HCT116 (cell line): ENCODE measurements at regions not wholly inside any gene's neighbourhood (a gene's known extent, or its start where the extent isn't known, plus 50 kb on each side); places are given as distances from the start of the nearest gene placed in this dataset.

ENCODE experiments used
- ATAC-seq: fragments of 200-7000 bp; cut with Tn5 transposase; 2 replicates; pipeline ENCODE4 v1.9.1; 2020; ENCODE audit warnings: mild to moderate bottlenecking, moderate library complexity
- BruUV-seq: library from RNA; stranded (reverse); fragments of 400-500 nt; replicated peaks from 2 replicates; lab custom pipeline; 2021; lab: Mats Ljungman, UMichigan
- CTCF ChIA-PET: fragments of 300-600 bp; sonication (Branson Sonifier 250); formaldehyde crosslinking; loops from one replicate; lab custom pipeline; 2021; ENCODE audit warnings: antibody characterized with exemption; lab: Charles Lee
- POLR2A ChIA-PET: fragments of 300-600, 350-600 bp; sonication (Branson Sonifier 250); formaldehyde crosslinking; loops from one replicate; lab custom pipeline; 2021; ENCODE audit warnings: antibody characterized with exemption; lab: Charles Lee
- RAD21 ChIA-PET, 2 experiments: fragments of 300-600 bp; sonication (Branson Sonifier 250); formaldehyde crosslinking; loops; one replicate each; lab custom pipeline; 2023; ENCODE audit warnings: low total read pairs in 2 of 2; ENCODE audit not compliant: uncharacterized antibody in 2 of 2, unreplicated experiment in 2 of 2, low non-redundant PET in 1 of 2; lab: Charles Lee
- DNase-seq: peaks from one replicate; pipeline ENCODE4 v3.0.0-alpha.2; 2010; ENCODE audit warnings: low read depth, low spot score
- H2AFZ ChIP-seq: fragments of 200-600 bp; shearing (Covaris generic), sonication (generic); 2 replicates; pipeline ENCODE4 v1.6.1; 2017; ENCODE audit warnings: low read depth, mixed run types, mixed read lengths, antibody characterized with exemption, low read length; ENCODE audit not compliant: poor library complexity, severe bottlenecking
- H3K27ac ChIP-seq: 2 replicates; pipeline ENCODE4 v1.5.1; 2012; ENCODE audit warnings: low read depth, low read length
- H3K27me3 ChIP-seq: fragments of 200-600 bp; sonication (generic); 2 replicates; pipeline ENCODE4 v1.6.1; 2016; ENCODE audit warnings: mixed run types, low read length, mixed read lengths; ENCODE audit not compliant: insufficient read depth
- H3K36me3 ChIP-seq, 2 experiments: fragments of 200-500 bp in 1 of 2; fragments of 200-600 bp in 1 of 2; sonication (Bioruptor generic) in 1 of 2; sonication (generic) in 1 of 2; 2 replicates each; pipeline versions ENCODE4 v1.5.1 to v1.6.1; 2014 to 2016; ENCODE audit warnings: low read length in 2 of 2, inconsistent platforms in 1 of 2, mixed read lengths in 1 of 2, mixed run types in 1 of 2; ENCODE audit not compliant: insufficient read depth in 2 of 2, control insufficient read depth in 1 of 2
- H3K4me1 ChIP-seq, 2 experiments: fragments of 200-600 bp in 1 of 2; sonication (generic) in 1 of 2; 2 replicates each; pipeline versions ENCODE4 v1.5.1 to v1.6.1; 2012 to 2017; ENCODE audit warnings: low read length in 2 of 2, inconsistent platforms in 1 of 2, mild to moderate bottlenecking in 1 of 2, mixed read lengths in 1 of 2, mixed run types in 1 of 2, moderate library complexity in 1 of 2; ENCODE audit not compliant: insufficient read depth in 2 of 2, control insufficient read depth in 1 of 2
- H3K4me2 ChIP-seq: fragments of 200-600 bp; sonication (generic); 2 replicates; pipeline ENCODE4 v1.6.1; 2017; ENCODE audit warnings: mixed run types, low read length, mixed read lengths
- H3K4me3 ChIP-seq, 2 experiments: fragments of 200-600 bp in 1 of 2; sonication (generic) in 1 of 2; replicated peaks in 1 of 2; 2 replicates each; pipeline ENCODE4 v1.5.1; 2011 to 2016; ENCODE audit warnings: low read length in 2 of 2, control low read depth in 1 of 2, low read depth in 1 of 2, mild to moderate bottlenecking in 1 of 2, mixed read lengths in 1 of 2, mixed run types in 1 of 2
- H3K79me2 ChIP-seq: fragments of 200-600 bp; sonication (generic); 2 replicates; pipeline ENCODE4 v1.6.1; 2017; ENCODE audit warnings: mild to moderate bottlenecking, mixed run types, low read length, moderate library complexity, mixed read lengths; ENCODE audit not compliant: insufficient read depth
- H3K9ac ChIP-seq: fragments of 200-600 bp; sonication (generic); 2 replicates; pipeline ENCODE4 v1.6.1; 2016; ENCODE audit warnings: low read length, mixed read lengths
- H3K9me2 ChIP-seq: fragments of 200-600 bp; sonication (generic), shearing (Covaris generic); 2 replicates; pipeline ENCODE4 v1.6.1; 2017; ENCODE audit warnings: mixed run types, mild to moderate bottlenecking, moderate library complexity; ENCODE audit not compliant: insufficient read depth
- H3K9me3 ChIP-seq, 2 experiments: fragments of 200-500 bp in 1 of 2; fragments of 200-600 bp in 1 of 2; sonication (Bioruptor generic) in 1 of 2; sonication (generic) in 1 of 2; 2 replicates each; pipeline ENCODE4 v1.6.1; 2014 to 2017; ENCODE audit warnings: low read length in 2 of 2, mixed read lengths in 2 of 2, inconsistent platforms in 1 of 2, low read depth in 1 of 2, mild to moderate bottlenecking in 1 of 2, mixed run types in 1 of 2, moderate library complexity in 1 of 2; ENCODE audit not compliant: control insufficient read depth in 1 of 2, insufficient read depth in 1 of 2
- H4K20me1 ChIP-seq: fragments of 200-600 bp; sonication (generic), shearing (Covaris generic); 2 replicates; pipeline ENCODE4 v1.6.1; 2017; ENCODE audit warnings: mixed run types, mild to moderate bottlenecking, moderate library complexity; ENCODE audit not compliant: insufficient read depth
- ATF3 ChIP-seq: IDR thresholded peaks from 2 replicates; pipeline ENCODE4 v1.6.1; 2012
- CBX3 ChIP-seq: IDR thresholded peaks from 2 replicates; pipeline ENCODE4 v1.6.1; 2012; ENCODE audit warnings: low read depth
- CEBPB ChIP-seq: IDR thresholded peaks from 2 replicates; pipeline ENCODE4 v1.6.1; 2012; ENCODE audit warnings: low read depth
- EGR1 ChIP-seq: IDR thresholded peaks from 2 replicates; pipeline ENCODE4 v1.6.1; 2012; ENCODE audit warnings: low read depth
- ELF1 ChIP-seq: IDR thresholded peaks from 2 replicates; pipeline ENCODE4 v1.6.1; 2012; ENCODE audit warnings: low read depth, borderline replicate concordance
- EZH2 ChIP-seq: fragments of 200-600 bp; sonication (generic); IDR thresholded peaks from 2 replicates; pipeline ENCODE4 v1.6.1; 2017; ENCODE audit warnings: antibody characterized with exemption, mixed run types
- EZH2phosphoT487 ChIP-seq: fragments of 200-600 bp; IDR thresholded peaks from 2 replicates; pipeline ENCODE4 v1.6.1; 2018; ENCODE audit warnings: antibody characterized with exemption, borderline replicate concordance
- FOSL1 ChIP-seq: IDR thresholded peaks from 2 replicates; pipeline ENCODE4 v1.6.1; 2012; ENCODE audit warnings: low read depth
- MAX ChIP-seq: IDR thresholded peaks from 2 replicates; pipeline ENCODE4 v1.6.1; 2012
- POLR2AphosphoS5 ChIP-seq: IDR thresholded peaks from 2 replicates; pipeline ENCODE4 v1.6.1; 2011; ENCODE audit warnings: mild to moderate bottlenecking, low read depth, low read length, moderate library complexity
- SIN3A ChIP-seq: IDR thresholded peaks from 2 replicates; pipeline ENCODE4 v1.6.1; 2012; ENCODE audit warnings: low read depth
- SP1 ChIP-seq: IDR thresholded peaks from 2 replicates; pipeline ENCODE4 v1.6.1; 2012; ENCODE audit warnings: low read depth
- ZBTB33 ChIP-seq: IDR thresholded peaks from 2 replicates; pipeline ENCODE4 v1.6.1; 2011; ENCODE audit warnings: mild to moderate bottlenecking, low read length, moderate library complexity; ENCODE audit not compliant: insufficient replicate concordance; ENCODE audit errors: extremely low read depth
- ZFX ChIP-seq: fragments of 450-650 bp; IDR thresholded peaks from 2 replicates; pipeline ENCODE4 v1.6.1; 2017
- ZNF274 ChIP-seq: fragments of 200-500 bp; sonication (Bioruptor generic); IDR thresholded peaks from 2 replicates; pipeline ENCODE4 v1.6.1; 2014; ENCODE audit warnings: mild to moderate bottlenecking, low read depth, low read length, inconsistent platforms
- intact Hi-C: fragments of 100-400 bp; cut with micrococcal nuclease; formaldehyde crosslinking; loops from 2 replicates; pipeline ENCODE4 v1.10.0; 2022
- TF ChIP-seq, protein P1 (sequence below): IDR thresholded peaks from 2 replicates; pipeline ENCODE4 v1.6.1; 2012; ENCODE audit warnings: low read depth

- DNase-seq, result peak; percentile 3
These were observed 96.4 kb upstream of the NANOGP8 start for GRCh38 chr15:35181538-35181937.

More at GRCh38 chr15:35181538-35181937, 96.4 kb upstream of the NANOGP8 start:
- TF ChIP-seq MAX (no peak), CBX3 (no peak), ATF3 (no peak), CEBPB (no peak), FOSL1 (no peak), POLR2AphosphoS5 (no peak), SP1 (no peak), EZH2 (no peak), ZNF274 (no peak), SIN3A (no peak), EZH2phosphoT487 (no peak), EGR1 (no peak), ZFX (no peak), ELF1 (no peak), ZBTB33 (no peak)
- TF ChIP-seq, protein P1, sequence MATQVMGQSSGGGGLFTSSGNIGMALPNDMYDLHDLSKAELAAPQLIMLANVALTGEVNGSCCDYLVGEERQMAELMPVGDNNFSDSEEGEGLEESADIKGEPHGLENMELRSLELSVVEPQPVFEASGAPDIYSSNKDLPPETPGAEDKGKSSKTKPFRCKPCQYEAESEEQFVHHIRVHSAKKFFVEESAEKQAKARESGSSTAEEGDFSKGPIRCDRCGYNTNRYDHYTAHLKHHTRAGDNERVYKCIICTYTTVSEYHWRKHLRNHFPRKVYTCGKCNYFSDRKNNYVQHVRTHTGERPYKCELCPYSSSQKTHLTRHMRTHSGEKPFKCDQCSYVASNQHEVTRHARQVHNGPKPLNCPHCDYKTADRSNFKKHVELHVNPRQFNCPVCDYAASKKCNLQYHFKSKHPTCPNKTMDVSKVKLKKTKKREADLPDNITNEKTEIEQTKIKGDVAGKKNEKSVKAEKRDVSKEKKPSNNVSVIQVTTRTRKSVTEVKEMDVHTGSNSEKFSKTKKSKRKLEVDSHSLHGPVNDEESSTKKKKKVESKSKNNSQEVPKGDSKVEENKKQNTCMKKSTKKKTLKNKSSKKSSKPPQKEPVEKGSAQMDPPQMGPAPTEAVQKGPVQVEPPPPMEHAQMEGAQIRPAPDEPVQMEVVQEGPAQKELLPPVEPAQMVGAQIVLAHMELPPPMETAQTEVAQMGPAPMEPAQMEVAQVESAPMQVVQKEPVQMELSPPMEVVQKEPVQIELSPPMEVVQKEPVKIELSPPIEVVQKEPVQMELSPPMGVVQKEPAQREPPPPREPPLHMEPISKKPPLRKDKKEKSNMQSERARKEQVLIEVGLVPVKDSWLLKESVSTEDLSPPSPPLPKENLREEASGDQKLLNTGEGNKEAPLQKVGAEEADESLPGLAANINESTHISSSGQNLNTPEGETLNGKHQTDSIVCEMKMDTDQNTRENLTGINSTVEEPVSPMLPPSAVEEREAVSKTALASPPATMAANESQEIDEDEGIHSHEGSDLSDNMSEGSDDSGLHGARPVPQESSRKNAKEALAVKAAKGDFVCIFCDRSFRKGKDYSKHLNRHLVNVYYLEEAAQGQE, result no peak
- Histone ChIP-seq H3K36me3 (no peaks in the 10 kb centered on the region), H4K20me1 (no peaks in the 10 kb centered on the region), H3K9ac (no peak overlapping the region), H3K27ac (no peak overlapping the region), H3K4me2 (no peak overlapping the region), H3K79me2 (no peaks in the 10 kb centered on the region), H3K4me1 (no peaks in the 10 kb centered on the region), H3K4me3 (no peak overlapping the region), H3K27me3 (no peaks in the 10 kb centered on the region), H3K9me3 (no peaks in the 10 kb centered on the region), H2AFZ (no peak overlapping the region), H3K9me2 (no peaks in the 10 kb centered on the region; the same call in 1 of the 2 replicates)
- POLR2A ChIA-PET, result no interaction called here
- ATAC-seq, result no peak; the same call in 1 of the 2 replicates
- CTCF ChIA-PET, result no interaction called here
- RAD21 ChIA-PET, result no interaction called here
- intact Hi-C loops, result no loop called here
- no TSS peak for BruUV-seq
